HepG2 (cell line): ENCODE measurements at regions not wholly inside any gene's neighbourhood (a gene's known extent, or its start where the extent isn't known, plus 50 kb on each side); places are given as distances from the start of the nearest gene placed in this dataset.

Experiments used
- EP300 ChIP-seq, 3 experiments: sonication (generic) in 1 of 3; formaldehyde crosslinking in 1 of 3; IDR thresholded peaks; 2 replicates each; pipeline versions ENCODE4 v1.5.1 to v1.6.1; 2011 to 2020; ENCODE audit warnings: low read depth in 2 of 3, low read length in 2 of 3, borderline replicate concordance in 1 of 3, improper control_type of control experiment in 1 of 3, mild to moderate bottlenecking in 1 of 3, missing genetic modification reagents in 1 of 3, moderate library complexity in 1 of 3
- HMGA1 ChIP-seq: sonication (generic); formaldehyde crosslinking; conservative IDR thresholded peaks from 2 replicates; pipeline ENCODE4 v1.4.0; 2020; ENCODE audit warnings: missing genetic modification reagents
- HNRNPL ChIP-seq: fragments of 200-400 bp; formaldehyde crosslinking; IDR thresholded peaks from 2 replicates; pipeline ENCODE4 v1.6.1; 2017; ENCODE audit warnings: mild to moderate bottlenecking, low read depth, low read length
- POLR2AphosphoS5 ChIP-seq: IDR thresholded peaks from 2 replicates; pipeline ENCODE4 v1.6.1; 2012; ENCODE audit warnings: low read depth, low read length
- TCF12 ChIP-seq, 2 experiments: fragments of 450-650 bp in 1 of 2; sonication (generic) in 1 of 2; formaldehyde crosslinking in 1 of 2; IDR thresholded peaks; 2 replicates each; pipeline versions ENCODE4 v1.6.1 to v1.8.0; 2017 to 2022; ENCODE audit warnings: antibody characterized with exemption in 1 of 2, mild to moderate bottlenecking in 1 of 2, missing genetic modification reagents in 1 of 2, moderate library complexity in 1 of 2
- TCF7L2 ChIP-seq: IDR thresholded peaks from 2 replicates; pipeline ENCODE4 v1.6.1; 2011; ENCODE audit warnings: mild to moderate bottlenecking, low read depth, low read length, moderate library complexity
- ZNF121 ChIP-seq: sonication (generic); formaldehyde crosslinking; IDR thresholded peaks from 2 replicates; pipeline ENCODE4 v1.5.0; 2020; ENCODE audit warnings: mild to moderate bottlenecking, missing genetic modification reagents

DNA sequence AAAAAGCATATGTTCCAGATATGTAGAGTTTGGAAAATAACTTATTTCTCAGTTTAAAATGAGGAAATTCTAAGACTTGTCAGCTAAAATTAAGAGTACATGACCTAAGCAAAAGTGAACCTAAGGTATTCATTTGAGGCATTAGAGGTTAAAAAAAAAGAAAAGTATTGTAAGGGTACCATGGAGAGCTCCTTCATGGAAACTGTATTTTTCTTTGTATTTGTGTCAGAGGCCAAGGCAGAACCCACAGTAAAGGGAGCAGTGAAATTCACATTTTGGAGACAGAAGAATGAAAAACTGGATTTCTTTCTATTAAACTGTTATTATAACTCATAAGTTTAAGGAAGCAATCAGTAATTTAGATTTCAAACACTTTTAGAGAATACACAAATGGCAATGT is 1494.8 kb downstream of the KCNT2 start:
- TF ChIP-seq ZNF121 = no peak
- TF ChIP-seq POLR2AphosphoS5 = no peak
- TF ChIP-seq HMGA1 (CRISPR knock-in tag) = no peak
- no peak for TF ChIP-seq TCF12 (IDR thresholded peaks at IDR 0.05)
- TF ChIP-seq TCF12 (CRISPR knock-in tag; IDR thresholded peaks at IDR 0.05) = no peak
- no peak for TF ChIP-seq TCF7L2
- TF ChIP-seq EP300 (IDR thresholded peaks at IDR 0.05; ENCODE audit: low read depth in 2 of 2, low read length in 2 of 2) = no peak
- no peak for TF ChIP-seq EP300 (CRISPR knock-in tag; IDR thresholded peaks at IDR 0.05; ENCODE audit: borderline replicate concordance)
- no peak for TF ChIP-seq HNRNPL
